GM23338 (cell line): ENCODE measurements at regions not wholly inside any gene's neighbourhood (a gene's known extent, or its start where the extent isn't known, plus 50 kb on each side); places are given as distances from the start of the nearest gene placed in this dataset.

Experiments
- ATAC-seq: fragments of 200-7000 bp; cut with Tn5 transposase; 3 replicates; pipeline ENCODE4 v1.9.1; 2020
- DNase-seq: peaks from one replicate; pipeline ENCODE4 v3.0.0-alpha.2; 2015; ENCODE audit warnings: low spot score
- H2AFZ ChIP-seq: fragments of 200-600 bp; sonication (generic); 2 replicates; pipeline ENCODE4 v1.8.0; 2016; ENCODE audit warnings: antibody characterized with exemption, mild to moderate bottlenecking, moderate library complexity
- H3F3A ChIP-seq: fragments of 200-600 bp; sonication (generic); replicated peaks from 2 replicates; pipeline ENCODE4 v1.8.0; 2017; ENCODE audit warnings: antibody characterized with exemption, mixed run types, low read depth
- H3K27ac ChIP-seq: fragments of 200-600 bp; sonication (generic); 2 replicates; pipeline ENCODE4 v1.6.1; 2016; ENCODE audit warnings: low read depth
- H3K27me3 ChIP-seq: fragments of 200-600 bp; sonication (generic); 2 replicates; pipeline ENCODE4 v1.8.0; 2016; ENCODE audit warnings: mild to moderate bottlenecking, mixed run types, moderate library complexity; ENCODE audit not compliant: insufficient read depth
- H3K36me3 ChIP-seq: fragments of 200-600 bp; sonication (generic); 2 replicates; pipeline ENCODE4 v1.8.0; 2016; ENCODE audit warnings: mild to moderate bottlenecking; ENCODE audit not compliant: insufficient read depth
- H3K4me1 ChIP-seq: fragments of 200-600 bp; sonication (generic); 2 replicates; pipeline ENCODE4 v1.8.0; 2016; ENCODE audit warnings: mild to moderate bottlenecking, moderate library complexity; ENCODE audit not compliant: insufficient read depth
- H3K4me2 ChIP-seq: fragments of 200-600 bp; sonication (generic); 2 replicates; pipeline ENCODE4 v1.7.1; 2017; ENCODE audit warnings: mixed run types
- H3K4me3 ChIP-seq: fragments of 200-600 bp; sonication (generic); 2 replicates; pipeline ENCODE4 v1.6.1; 2016; ENCODE audit warnings: mixed run types
- H3K79me2 ChIP-seq: fragments of 200-600 bp; sonication (generic); replicated peaks from 2 replicates; pipeline ENCODE4 v1.8.0; 2017; ENCODE audit warnings: mild to moderate bottlenecking; ENCODE audit not compliant: insufficient read depth
- H3K9me2 ChIP-seq: fragments of 200-600 bp; sonication (generic); 2 replicates; pipeline ENCODE4 v1.8.0; 2017; ENCODE audit not compliant: insufficient read depth
- H4K20me1 ChIP-seq: fragments of 200-600 bp; sonication (generic); replicated peaks from 2 replicates; pipeline ENCODE4 v1.8.0; 2017; ENCODE audit warnings: mild to moderate bottlenecking; ENCODE audit not compliant: insufficient read depth
- H3K27ac Mint-ChIP-seq: 2 replicates; pipeline ENCODE4 v1.8.0; 2020; ENCODE audit warnings: inconsistent platforms, mild to moderate bottlenecking, moderate library complexity, mixed read lengths
- H3K27me3 Mint-ChIP-seq: 3 replicates; pipeline ENCODE4 v1.8.0; 2022; ENCODE audit warnings: low read depth, mild to moderate bottlenecking, moderate library complexity, mixed read lengths, inconsistent platforms; ENCODE audit not compliant: insufficient read depth, poor library complexity
- H3K36me3 Mint-ChIP-seq: 3 replicates; pipeline ENCODE4 v1.8.0; 2021; ENCODE audit warnings: low read depth, mild to moderate bottlenecking, inconsistent platforms, moderate library complexity, mixed read lengths
- H3K4me1 Mint-ChIP-seq: 3 replicates; pipeline ENCODE4 v1.8.0; 2020; ENCODE audit warnings: mild to moderate bottlenecking, inconsistent platforms, mixed read lengths
- H3K4me3 Mint-ChIP-seq: 3 replicates; pipeline ENCODE4 v1.8.0; 2021; ENCODE audit warnings: moderate library complexity, mild to moderate bottlenecking, inconsistent platforms, mixed read lengths
- H3K9me3 Mint-ChIP-seq: 3 replicates; pipeline ENCODE4 v1.8.0; 2020; ENCODE audit warnings: moderate library complexity, mild to moderate bottlenecking, inconsistent platforms, mixed read lengths
- CREB1 ChIP-seq: fragments of 250-450 bp; sonication (Bioruptor Pico); IDR thresholded peaks from 2 replicates; pipeline ENCODE4 v1.5.0; 2020; ENCODE audit warnings: low read depth, mild to moderate bottlenecking, moderate library complexity
- CTCF ChIP-seq, 2 experiments: fragments of 200-600 bp in 1 of 2; sonication (generic) in 1 of 2; conservative IDR thresholded peaks; 2 replicates each; pipeline versions ENCODE4 v1.5.1 to v1.6.1; 2016 to 2017; ENCODE audit warnings: antibody characterized with exemption in 2 of 2, low read depth in 2 of 2, mild to moderate bottlenecking in 2 of 2, moderate library complexity in 1 of 2
- ETS1 ChIP-seq: IDR thresholded peaks from 2 replicates; pipeline ENCODE4 v1.6.1; 2016; ENCODE audit warnings: antibody characterized with exemption
- EZH2 ChIP-seq: fragments of 200-600 bp; sonication (generic); IDR thresholded peaks from one replicate; pipeline ENCODE4 v1.8.0; 2017; ENCODE audit warnings: antibody characterized with exemption, mild to moderate bottlenecking, low read depth; ENCODE audit not compliant: unreplicated experiment
- JUNB ChIP-seq: IDR thresholded peaks from one replicate; pipeline ENCODE4 v1.6.1; 2016; ENCODE audit warnings: antibody characterized with exemption; ENCODE audit not compliant: unreplicated experiment
- NANOG ChIP-seq: IDR thresholded peaks from 2 replicates; pipeline ENCODE4 v1.6.1; 2016; ENCODE audit warnings: antibody characterized with exemption, borderline replicate concordance
- REST ChIP-seq: IDR thresholded peaks from one replicate; pipeline ENCODE4 v1.6.1; 2018; ENCODE audit warnings: antibody characterized with exemption; ENCODE audit not compliant: unreplicated experiment
- STAT1 ChIP-seq: IDR thresholded peaks from one replicate; pipeline ENCODE4 v1.6.1; 2016; ENCODE audit warnings: antibody characterized with exemption; ENCODE audit not compliant: unreplicated experiment
- ZNF114 ChIP-seq: fragments of 250-450 bp; sonication (Bioruptor Pico); IDR thresholded peaks from 2 replicates; pipeline ENCODE4 v1.5.0; 2020; ENCODE audit warnings: mild to moderate bottlenecking, moderate library complexity
- ZNF331 ChIP-seq: fragments of 250-450 bp; sonication (Bioruptor Pico); IDR thresholded peaks from 2 replicates; pipeline ENCODE4 v1.5.0; 2020; ENCODE audit warnings: low read depth, mild to moderate bottlenecking, moderate library complexity

GRCh38 chr15:35693886-35694285 lies 147.9 kb upstream of the DPH6 start:
- Mint-ChIP-seq H3K27me3 (no peaks in the 10 kb centered on the region), H3K27ac (no peak overlapping the region), H3K9me3 (no peaks in the 10 kb centered on the region), H3K4me1 (peaks cover 30% of the 10 kb centered on the region), H3K4me3 (no peak overlapping the region), H3K36me3 (no peaks in the 10 kb centered on the region)
- no peaks in the 10 kb centered on the region for H3K36me3 ChIP-seq
- no peaks in the 10 kb centered on the region for H3K9me2 ChIP-seq
- H3K4me3 ChIP-seq = no peak overlapping the region
- H3K27ac ChIP-seq = no peak overlapping the region
- DNase-seq (no peak), ATAC-seq (no peak)
- no peaks in the 10 kb centered on the region for H3F3A ChIP-seq
- H2AFZ ChIP-seq = no peak overlapping the region
- no peak overlapping the region for H3K4me2 ChIP-seq
- TF ChIP-seq NANOG (no peak), EZH2 (no peak), ETS1 (no peak), CTCF (conservative IDR thresholded peaks at IDR 0.05; ENCODE audit: low read depth in 2 of 2) (no peak), CREB1 (CRISPR knock-in tag) (no peak), ZNF114 (CRISPR knock-in tag) (no peak), JUNB (no peak)
- no peaks in the 10 kb centered on the region for H3K79me2 ChIP-seq
- H4K20me1 ChIP-seq = no peaks in the 10 kb centered on the region
- H3K4me1 ChIP-seq = peaks cover 20% of the 10 kb centered on the region
- no peaks in the 10 kb centered on the region for H3K27me3 ChIP-seq

DNA sequence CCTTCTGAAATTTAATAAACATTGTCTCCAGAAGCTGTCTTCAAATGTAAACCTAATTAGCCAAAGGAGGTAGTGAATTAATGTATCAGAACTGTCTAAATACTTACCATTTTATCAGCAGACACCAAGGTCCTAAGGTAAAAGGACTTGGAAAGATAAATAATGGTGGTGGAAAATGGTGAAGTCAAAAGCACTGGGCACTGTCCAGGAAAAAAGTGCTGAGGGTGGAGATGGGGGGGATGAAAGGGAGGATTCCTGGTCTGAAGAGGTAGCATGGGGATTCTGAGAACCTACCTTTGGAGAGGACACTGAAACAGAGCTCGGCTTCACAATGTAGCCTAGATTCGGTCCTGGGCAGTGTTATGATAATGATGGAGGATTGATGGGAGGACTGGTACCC lies 149.0 kb upstream of the DPH6 start:
- peaks cover 25% of the 10 kb centered on the region for H3K4me1 ChIP-seq
- no peaks in the 10 kb centered on the region for H3F3A ChIP-seq
- no peaks in the 10 kb centered on the region for H4K20me1 ChIP-seq
- Mint-ChIP-seq H3K4me1 (peaks cover 39% of the 10 kb centered on the region), H3K27ac (no peak overlapping the region), H3K9me3 (no peaks in the 10 kb centered on the region), H3K27me3 (no peaks in the 10 kb centered on the region), H3K36me3 (no peaks in the 10 kb centered on the region), H3K4me3 (no peak overlapping the region)
- no peaks in the 10 kb centered on the region for H3K27me3 ChIP-seq
- H3K79me2 ChIP-seq = no peaks in the 10 kb centered on the region
- no peak overlapping the region for H3K4me3 ChIP-seq
- DNase-seq = no peak
- no peak overlapping the region for H3K27ac ChIP-seq
- H3K9me2 ChIP-seq = 0 out of 2 replicates have a peak, but pooled peaks cover 1% of the 10 kb centered on the region
- H3K4me2 ChIP-seq = no peak overlapping the region
- no peak for ATAC-seq
- no peaks in the 10 kb centered on the region for H3K36me3 ChIP-seq
- TF ChIP-seq ZNF114 (CRISPR knock-in tag) (no peak), ZNF331 (CRISPR knock-in tag) (no peak)
- H2AFZ ChIP-seq = no peak overlapping the region

GRCh38 chr15:35696767-35697231 lies 150.8 kb upstream of the DPH6 start:
- Mint-ChIP-seq H3K9me3 (no peaks in the 10 kb centered on the region), H3K27me3 (no peaks in the 10 kb centered on the region), H3K36me3 (no peaks in the 10 kb centered on the region), H3K27ac (peak overlapping the region; percentile 9; the same call in 1 of the 2 replicates), H3K4me1 (peaks cover 31% of the 10 kb centered on the region), H3K4me3 (no peak overlapping the region)
- Histone ChIP-seq H3K27ac (peak overlapping the region; percentile 57; the same call in 1 of the 2 replicates), H4K20me1 (no peaks in the 10 kb centered on the region), H3F3A (no peaks in the 10 kb centered on the region), H3K27me3 (no peaks in the 10 kb centered on the region), H3K4me3 (no peak overlapping the region), H3K36me3 (no peaks in the 10 kb centered on the region), H2AFZ (no peak overlapping the region), H3K4me1 (peaks cover 25% of the 10 kb centered on the region), H3K79me2 (no peaks in the 10 kb centered on the region), H3K9me2 (peaks cover 9% of the 10 kb centered on the region; the same call in 1 of the 2 replicates), H3K4me2 (no peak overlapping the region)
- ATAC-seq (peak; percentile 71), DNase-seq (peak; percentile 28)
- TF ChIP-seq STAT1 = no peak
- no peak for TF ChIP-seq CREB1 (CRISPR knock-in tag)
- TF ChIP-seq REST = no peak
- TF ChIP-seq CTCF (conservative IDR thresholded peaks at IDR 0.05; ENCODE audit: low read depth in 2 of 2) = no peak
- no peak for TF ChIP-seq ZNF331 (CRISPR knock-in tag)
